ENCODE measurements at regions not wholly inside any gene's neighbourhood (a gene's known extent, or its start where the extent isn't known, plus 50 kb on each side); places are given as distances from the start of the nearest gene placed in this dataset.
A peak's percentile ranks its signal among the peaks of the same experiment; 100 is the strongest.

DNA sequence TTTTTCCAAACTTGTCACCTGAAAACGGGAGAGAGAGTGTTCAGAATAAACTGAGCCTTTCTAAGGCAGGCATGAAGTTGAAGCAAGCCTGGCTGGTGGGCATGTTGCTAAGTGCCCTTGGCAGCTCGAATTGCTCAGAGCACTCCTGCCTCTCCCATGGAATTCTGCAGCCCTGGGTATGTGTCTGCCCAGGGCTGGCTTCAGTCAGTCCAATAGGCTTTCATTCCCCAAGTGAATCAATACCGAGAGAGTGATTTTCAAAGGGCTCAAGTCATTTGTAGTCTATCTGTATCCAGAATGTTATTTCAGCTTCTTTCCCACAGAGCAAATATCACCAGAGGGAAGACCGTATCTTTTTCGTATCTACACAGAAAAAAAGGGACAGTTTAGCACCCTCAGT, 415.5 kb upstream of the COBL start:
- no peak for DNase-seq

- no peak for DNase-seq
These were observed 414.5 kb upstream of the COBL start for GRCh38 chr7:51731075-51731474.

- no peak for DNase-seq
These were observed 410.8 kb upstream of the COBL start for GRCh38 chr7:51727441-51727840.

- DNase-seq, result no peak
These were observed 390.2 kb upstream of the COBL start for GRCh38 chr7:51706851-51707250.

DNA sequence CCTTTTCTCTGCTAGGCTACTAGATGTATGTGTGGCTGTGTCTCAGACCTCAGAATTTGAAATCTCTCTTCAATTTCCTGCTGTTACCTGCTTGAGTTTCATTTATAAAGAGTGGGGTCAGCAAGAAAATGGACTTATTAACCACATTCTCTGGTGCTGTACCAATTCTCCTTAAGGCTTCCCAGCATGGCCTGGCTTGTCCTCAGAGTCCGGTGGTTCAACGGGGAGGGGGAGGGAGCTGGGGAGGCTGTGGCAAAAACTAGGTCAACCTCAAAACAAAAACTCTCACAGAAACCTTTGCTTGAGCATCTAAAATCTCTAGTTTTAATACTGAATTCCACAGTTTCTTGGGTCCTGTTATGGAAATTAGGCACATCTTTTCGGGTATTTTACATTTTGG, 389.1 kb upstream of the COBL start:
- no peak for DNase-seq

- no peak for DNase-seq
These were observed 386.1 kb upstream of the COBL start for GRCh38 chr7:51702673-51703072.

- no peak for DNase-seq
These were observed 385.3 kb upstream of the COBL start for GRCh38 chr7:51701935-51702334.

- DNase-seq, result no peak
These were observed 384.1 kb upstream of the COBL start for GRCh38 chr7:51700593-51701215.

DNA sequence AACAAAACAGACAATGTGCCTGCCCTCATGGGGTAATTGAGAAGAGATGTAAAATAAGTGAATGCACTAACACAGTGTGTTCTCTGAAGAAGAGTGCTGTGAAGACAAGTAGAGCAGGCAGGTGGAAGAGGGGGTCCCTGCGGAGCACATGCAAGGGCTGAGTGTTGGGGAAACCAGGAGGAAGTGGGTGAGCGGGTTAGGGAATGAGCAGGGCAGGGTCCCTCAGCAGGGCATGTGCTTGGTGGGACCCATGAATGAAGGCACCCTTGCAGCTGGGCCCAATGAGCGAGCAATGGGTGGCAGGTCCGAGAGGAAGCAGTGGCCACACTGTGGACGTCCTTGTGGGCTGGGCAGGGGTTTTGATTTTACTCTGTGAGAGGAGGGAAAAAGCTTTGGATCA, 376.6 kb upstream of the COBL start:
- DNase-seq, result no peak

DNA sequence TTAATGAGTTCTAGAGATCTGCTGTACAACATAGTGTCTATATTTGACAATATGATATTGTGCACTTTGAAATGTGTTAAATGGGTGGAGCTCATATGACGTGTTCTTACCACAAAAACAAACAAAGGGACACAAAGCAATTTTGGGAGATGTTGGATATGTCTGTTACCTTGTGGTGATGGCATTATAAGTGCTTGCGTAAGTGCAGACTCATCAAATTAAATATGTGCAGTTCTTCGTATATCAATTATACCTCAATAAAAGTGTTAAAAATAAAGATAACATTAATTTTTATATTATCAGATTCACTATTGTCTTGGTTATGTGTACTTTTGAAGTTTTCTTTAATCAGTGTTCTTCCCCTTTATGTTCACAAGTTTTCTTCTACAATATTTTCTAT, 372.9 kb upstream of the COBL start:
- DNase-seq, result no peak

GRCh38 chr7:51685794-51686193, 369.2 kb upstream of the COBL start:
- no peak for DNase-seq

DNA sequence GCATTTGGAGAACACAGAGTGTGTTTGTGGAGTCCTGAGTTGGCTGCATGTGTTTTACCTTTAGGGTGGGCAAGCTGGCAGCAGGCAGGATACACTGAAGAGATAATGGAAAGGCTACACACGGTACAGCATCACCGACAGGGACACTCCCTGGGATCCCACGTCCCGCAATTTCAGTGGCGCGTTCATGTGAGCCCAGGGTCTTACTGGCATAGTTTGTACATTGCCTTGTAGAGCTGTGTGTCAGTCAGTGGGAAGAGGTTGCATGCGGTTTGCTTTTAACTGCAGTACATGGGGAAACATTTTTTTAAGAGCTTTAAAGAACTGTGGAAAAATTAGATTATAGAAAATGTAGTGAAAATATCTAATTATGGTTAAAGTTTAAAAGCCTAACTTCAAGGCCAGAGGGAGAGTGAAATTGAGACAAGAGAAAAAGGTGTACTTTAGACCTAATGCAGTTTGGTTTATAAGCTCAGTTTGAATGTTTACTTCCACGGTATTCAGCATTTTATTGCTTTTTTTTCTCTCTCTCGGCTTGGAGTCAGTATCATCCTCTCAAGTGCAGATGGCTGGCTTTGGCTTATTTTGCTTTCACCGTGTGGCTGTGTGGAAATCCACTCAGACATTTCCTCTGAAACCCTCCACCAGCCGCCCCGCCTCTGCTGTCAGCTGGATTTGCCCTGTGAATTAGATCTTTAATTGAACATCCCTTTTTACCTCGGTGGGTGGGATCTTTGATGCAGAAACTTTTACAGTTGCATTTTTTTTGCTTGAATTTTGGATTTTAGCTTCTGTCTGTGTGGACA, 364.2 kb upstream of the COBL start:
- DNase-seq, result no peak

DNA sequence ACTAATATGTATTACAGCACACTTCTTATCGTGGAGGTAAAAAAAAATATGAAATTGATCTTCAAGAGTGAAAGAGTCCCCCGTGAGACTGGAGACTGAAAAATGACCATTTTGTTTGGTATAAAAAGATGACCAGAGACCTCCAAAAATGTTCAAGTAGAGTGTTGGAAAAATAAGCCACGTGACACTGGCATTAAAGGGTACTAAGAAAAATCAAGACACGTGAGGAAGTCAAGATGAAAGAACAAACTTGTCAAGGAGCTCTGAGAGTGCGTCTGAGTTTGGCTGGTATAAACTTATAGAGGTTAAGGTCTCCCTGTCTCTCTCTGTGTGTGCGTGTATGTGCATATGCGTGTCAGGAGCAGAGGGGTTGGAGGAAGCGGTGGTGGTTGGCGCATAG, 362.7 kb upstream of the COBL start:
- DNase-seq, result no peak

DNA sequence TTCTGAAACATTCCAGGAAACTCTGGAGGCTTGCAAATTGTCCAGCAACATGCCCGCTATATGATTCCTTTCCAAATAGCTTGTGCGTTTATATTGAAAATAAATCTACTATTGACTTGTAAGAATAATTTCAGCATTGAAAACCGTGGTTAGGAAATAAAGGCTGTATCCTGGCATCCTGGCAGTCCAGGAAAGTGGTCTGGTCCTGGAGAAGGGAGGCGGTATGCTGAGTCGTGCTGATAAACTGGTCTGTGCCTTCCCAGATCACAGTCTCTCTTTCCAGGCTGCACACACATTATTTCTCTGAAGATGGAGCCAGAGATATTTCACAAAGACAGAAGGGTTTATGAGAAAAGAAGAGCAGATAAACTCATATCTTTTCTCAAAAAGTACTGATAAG, 350.1 kb upstream of the COBL start:
- no peak for DNase-seq

DNA sequence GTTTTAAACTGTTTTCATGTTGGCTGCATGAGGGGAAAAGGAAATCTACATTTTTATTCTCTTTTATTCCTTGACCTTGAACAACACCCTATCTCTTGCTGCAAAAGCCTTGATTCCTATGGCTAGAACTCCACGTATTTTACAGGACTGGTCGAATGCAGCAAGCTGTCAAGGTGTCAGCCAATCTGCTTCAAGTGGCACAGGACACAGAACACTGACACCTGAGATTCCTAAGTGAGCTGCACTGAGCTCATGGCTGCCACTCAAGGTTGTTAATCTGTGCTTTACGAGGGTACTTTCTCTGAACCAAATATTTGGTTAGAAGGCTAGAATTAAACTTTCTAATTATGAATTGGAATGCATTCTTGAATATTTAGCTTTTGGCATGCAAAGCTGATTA, 349.7 kb upstream of the COBL start:
- DNase-seq, result no peak

DNA sequence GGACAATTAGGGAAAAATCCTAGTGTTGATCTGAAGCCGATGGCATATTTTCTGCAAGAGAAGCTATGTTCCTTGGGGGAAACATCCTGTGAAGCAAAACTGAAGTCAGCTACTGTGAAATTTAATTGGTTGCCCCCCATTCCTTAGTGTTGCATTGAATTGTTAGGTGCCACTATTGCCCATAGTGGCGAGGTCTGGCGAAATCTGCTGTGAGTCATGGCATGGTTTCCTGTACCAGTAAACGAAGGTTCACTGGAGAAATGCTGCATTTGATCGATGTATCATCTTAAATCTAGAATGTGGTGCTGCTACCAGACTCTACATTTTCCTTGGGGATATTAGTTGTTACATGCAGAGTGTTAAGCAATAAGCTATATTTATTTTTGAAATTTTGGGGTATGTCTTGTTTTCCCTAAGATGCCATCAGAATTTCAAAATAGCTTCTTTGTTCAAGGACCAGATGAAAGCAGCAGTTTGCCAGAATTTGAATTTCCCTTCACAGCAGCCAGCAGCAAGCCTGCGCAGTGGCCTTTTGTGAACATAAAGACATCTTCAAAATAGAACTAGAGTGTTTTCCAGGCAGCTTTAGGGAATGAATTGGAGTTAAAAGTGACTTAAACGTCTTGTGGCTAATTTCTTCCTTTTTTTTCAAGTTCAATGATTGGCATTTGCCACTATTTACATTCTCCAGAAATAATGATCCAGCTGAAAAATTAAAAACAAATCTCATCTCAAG, 348.6 kb upstream of the COBL start:
- no peak for DNase-seq

- DNase-seq, result no peak
These were observed 343.9 kb upstream of the COBL start for GRCh38 chr7:51660516-51660915.

DNA sequence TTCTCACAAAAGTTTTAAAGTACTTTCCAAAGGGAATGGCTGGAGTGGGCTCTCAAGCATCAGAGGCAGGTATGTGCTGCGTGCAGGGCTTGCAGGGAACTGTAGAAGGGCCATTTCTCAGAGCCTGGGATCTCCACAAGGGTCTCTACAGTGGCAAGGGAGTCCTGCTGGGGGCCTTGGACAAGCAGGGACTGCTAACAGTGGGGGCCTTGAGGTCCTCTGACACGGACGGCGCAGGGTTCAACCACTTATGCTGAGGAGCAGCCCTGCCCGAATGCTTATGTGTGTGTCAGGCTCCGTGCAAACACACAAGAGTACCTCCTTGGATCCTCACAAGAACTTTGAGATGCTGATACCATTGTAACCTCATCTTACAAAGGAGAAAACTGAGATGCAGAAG, 342.1 kb upstream of the COBL start:
- no peak for DNase-seq

DNA sequence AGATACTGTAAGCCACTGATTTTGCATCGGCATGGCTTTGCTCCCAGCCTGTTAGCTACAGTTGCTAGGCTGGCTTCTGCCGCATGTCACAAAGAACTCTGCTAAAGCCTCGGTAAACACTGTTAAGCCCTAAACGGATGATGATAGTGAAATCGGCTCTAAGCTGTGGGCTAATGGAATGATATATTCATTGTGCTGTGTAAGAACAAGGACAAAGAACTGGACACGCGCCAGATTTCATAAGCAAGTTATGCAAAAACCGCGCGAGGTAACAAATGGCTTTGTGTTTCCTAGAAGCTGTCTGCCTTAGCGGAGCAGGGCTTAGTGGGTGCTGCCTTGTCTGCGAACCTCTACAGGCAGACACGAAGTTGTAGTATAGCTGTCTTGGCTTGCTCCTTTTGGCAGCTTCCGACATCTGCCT, 331.3 kb upstream of the COBL start:
- peak; percentile 25 for DNase-seq

DNA sequence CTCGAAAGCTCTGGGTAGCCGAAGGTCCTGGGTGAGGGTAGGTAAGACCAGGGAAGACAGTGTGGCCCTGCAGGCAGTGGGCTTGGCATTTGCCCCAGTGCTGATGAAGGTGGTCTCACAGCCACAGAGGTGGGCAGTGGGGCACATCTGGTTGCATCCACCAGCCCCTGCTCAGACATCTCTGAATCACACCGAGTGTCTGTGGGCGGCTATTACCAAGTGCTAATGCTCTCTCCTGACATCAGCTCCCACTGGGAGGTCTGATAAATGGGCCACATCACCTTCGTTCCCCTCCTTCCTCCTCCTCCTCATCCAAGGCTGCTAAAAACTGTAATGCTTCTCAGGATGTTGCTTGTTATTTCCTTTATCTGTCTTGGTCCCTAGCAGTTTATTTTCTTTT, 330.9 kb upstream of the COBL start:
- no peak for DNase-seq

DNA sequence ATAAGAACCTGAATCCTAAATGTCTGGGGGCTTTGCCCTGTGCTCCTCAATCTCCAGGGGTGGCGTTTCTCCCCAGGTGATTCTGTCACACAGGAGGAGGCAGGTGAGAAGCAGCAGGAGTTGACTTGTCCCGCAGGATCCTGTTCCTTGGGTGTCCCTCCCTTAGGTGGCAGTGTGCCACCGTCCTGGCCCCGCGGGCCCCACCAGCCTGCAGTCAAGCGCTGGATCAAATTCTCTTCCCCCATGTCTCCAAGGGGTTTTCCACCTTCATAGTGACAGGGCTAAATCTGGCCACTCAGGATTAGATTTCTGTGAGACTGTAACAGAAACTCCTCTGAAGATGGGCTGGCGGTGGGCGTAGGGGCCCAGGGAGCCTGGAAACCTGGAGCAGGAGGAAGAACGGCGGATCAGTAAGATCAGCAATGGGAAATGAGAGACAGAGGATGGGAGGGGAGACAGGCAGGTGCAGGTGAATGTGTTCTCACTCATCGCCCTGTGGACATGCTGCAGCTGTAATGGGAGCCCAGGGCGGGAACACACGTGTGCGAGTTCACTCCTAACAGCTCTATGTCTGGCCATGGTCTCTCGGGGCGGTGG, 329.2 kb upstream of the COBL start:
- no peak for DNase-seq

DNA sequence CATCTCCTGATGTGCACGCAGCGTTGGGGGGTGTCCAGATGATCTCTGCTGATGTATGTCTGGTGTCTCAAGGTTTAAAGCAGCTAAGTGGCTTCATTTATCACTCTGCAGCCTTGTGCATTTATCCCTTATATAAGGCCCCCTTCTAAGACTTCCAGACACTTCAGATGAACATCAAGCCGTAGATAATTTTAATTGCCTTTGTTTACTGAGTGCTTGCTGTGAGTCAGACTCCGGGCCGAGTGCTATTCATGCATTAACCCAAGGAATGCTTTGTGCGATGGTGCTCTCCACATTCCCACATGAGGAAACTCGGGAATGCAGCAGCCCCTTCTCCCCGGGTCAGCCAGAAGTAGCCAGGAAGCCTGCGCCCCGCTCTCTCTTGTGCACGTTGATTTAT, 328.6 kb upstream of the COBL start:
- DNase-seq, result no peak

DNA sequence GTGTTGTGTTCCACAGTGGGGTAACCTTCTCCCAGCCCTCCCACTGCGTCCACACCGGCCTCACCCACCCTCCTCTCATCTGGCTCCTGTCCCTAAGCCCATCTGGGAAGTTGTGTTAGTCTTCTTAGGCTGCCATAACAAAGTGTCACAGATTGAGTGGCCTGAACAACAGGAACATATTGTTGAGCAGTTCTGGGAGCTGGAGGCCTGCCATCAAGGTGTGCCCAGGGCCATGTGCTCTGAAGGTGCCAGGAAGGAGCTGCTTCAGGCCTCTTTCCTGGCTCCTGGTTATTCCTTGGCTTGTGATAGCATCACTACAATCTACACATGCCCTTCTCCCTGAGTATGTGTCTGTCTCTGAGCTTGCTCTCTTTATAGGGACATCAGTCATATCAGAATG, 327.6 kb upstream of the COBL start:
- DNase-seq, result no peak

GRCh38 chr7:51640841-51641240, 324.2 kb upstream of the COBL start:
- DNase-seq, result no peak
